Epithelial cell of esophagus (primary cell): ENCODE measurements at regions not wholly inside any gene's neighbourhood (a gene's known extent, or its start where the extent isn't known, plus 50 kb on each side); places are given as distances from the start of the nearest gene placed in this dataset.

Source experiments
- DNase-seq: peaks from one replicate; pipeline ENCODE4 v3.0.0; 2010; ENCODE audit warnings: low read depth
- H3K4me3 ChIP-seq: 2 replicates; pipeline ENCODE4 v1.5.1; 2011; ENCODE audit warnings: mild to moderate bottlenecking, low read length, control low read depth
- CTCF ChIP-seq: IDR thresholded peaks from 2 replicates; pipeline ENCODE4 v1.5.1; 2011; ENCODE audit warnings: low read depth, mild to moderate bottlenecking, low read length, control low read depth, inconsistent platforms; ENCODE audit not compliant: insufficient read depth; ENCODE audit errors: missing control alignments

- DNase-seq, result peak; percentile 45
- no peak overlapping the region for H3K4me3 ChIP-seq
- no peak for TF ChIP-seq CTCF
Observed at GRCh38 chr16:72372087-72373045, 200.4 kb upstream of the PMFBP1 start.

- no peak overlapping the region for H3K4me3 ChIP-seq
- TF ChIP-seq CTCF, result no peak
- DNase-seq, result peak; percentile 36
Observed at GRCh38 chr16:72371307-72372086, 199.5 kb upstream of the PMFBP1 start.

- no peak for DNase-seq
- TF ChIP-seq CTCF, result no peak
- H3K4me3 ChIP-seq, result no peak overlapping the region
Observed at GRCh38 chr16:72369274-72369673, 197.3 kb upstream of the PMFBP1 start.

- DNase-seq, result no peak
- H3K4me3 ChIP-seq, result no peak overlapping the region
Observed at GRCh38 chr16:72367851-72368250, 195.9 kb upstream of the PMFBP1 start.

GRCh38 chr16:72362973-72363372 lies 191.0 kb upstream of the PMFBP1 start:
- no peak for DNase-seq
- TF ChIP-seq CTCF, result no peak
- no peak overlapping the region for H3K4me3 ChIP-seq

More at GRCh38 chr16:72367851-72368250, 195.9 kb upstream of the PMFBP1 start:
- no peak for TF ChIP-seq CTCF

GRCh38 chr16:72362476-72362875 lies 190.5 kb upstream of the PMFBP1 start:
- no peak overlapping the region for H3K4me3 ChIP-seq
- no peak for TF ChIP-seq CTCF
- no peak for DNase-seq

GRCh38 chr16:72357910-72358309 lies 186.0 kb upstream of the PMFBP1 start:
- H3K4me3 ChIP-seq, result no peak overlapping the region
- TF ChIP-seq CTCF, result no peak
- DNase-seq, result no peak
